NCI-H82 treated with DMSO at 0.1 percent for 48 hours (cell line): ENCODE measurements at regions not wholly inside any gene's neighbourhood (a gene's known extent, or its start where the extent isn't known, plus 50 kb on each side); places are given as distances from the start of the nearest gene placed in this dataset.
"Not testable (repeated sequence)": the region's sequence is repeated elsewhere in the genome, so short reads cannot be mapped to it uniquely, and the experiment has no call there.

Source experiments
- DNase-seq: peaks from one replicate; lab custom pipeline; 2025; ENCODE audit not compliant: unreplicated experiment; lab: John Stamatoyannopoulos, UW

GRCh38 chr7:32765185-32765584, 126.4 kb downstream of the KBTBD2 start:
- no peak for DNase-seq

- no peak for DNase-seq
Measured at GRCh38 chr7:32762925-32763293, 128.7 kb downstream of the KBTBD2 start.

- DNase-seq: not testable (repeated sequence)
Measured at GRCh38 chr7:32762206-32762924, 129.2 kb downstream of the KBTBD2 start.

- no peak for DNase-seq
Measured at GRCh38 chr7:32761451-32762205, 129.9 kb downstream of the KBTBD2 start.

GRCh38 chr7:32760755-32761154, 130.8 kb downstream of the KBTBD2 start:
- not testable (repeated sequence) for DNase-seq

- DNase-seq: not testable (repeated sequence)
Measured at GRCh38 chr7:32759859-32760258, 131.7 kb downstream of the KBTBD2 start.

GRCh38 chr7:32753872-32754271, 137.7 kb downstream of the KBTBD2 start:
- DNase-seq: not testable (repeated sequence)

- DNase-seq: not testable (repeated sequence)
Measured at GRCh38 chr7:32748337-32748736, 143.2 kb downstream of the KBTBD2 start.

GRCh38 chr7:32747443-32748148, 144.0 kb downstream of the KBTBD2 start:
- not testable (repeated sequence) for DNase-seq

- not testable (repeated sequence) for DNase-seq
Measured at GRCh38 chr7:32741853-32742476, 149.6 kb downstream of the KBTBD2 start.

GRCh38 chr7:32739749-32740148, 151.8 kb downstream of the KBTBD2 start:
- DNase-seq: not testable (repeated sequence)

- DNase-seq: not testable (repeated sequence)
Measured at GRCh38 chr7:32738390-32738789, 153.2 kb downstream of the KBTBD2 start.

- DNase-seq: not testable (repeated sequence)
Measured at GRCh38 chr7:32732767-32733166, 158.8 kb downstream of the KBTBD2 start.

- not testable (repeated sequence) for DNase-seq
Measured at GRCh38 chr7:32729335-32729675, 162.3 kb downstream of the KBTBD2 start.

GRCh38 chr7:32728412-32729334, 162.9 kb downstream of the KBTBD2 start:
- peak; percentile 40 for DNase-seq

- DNase-seq: not testable (repeated sequence)
Measured at GRCh38 chr7:32727483-32728411, 163.8 kb downstream of the KBTBD2 start.

- DNase-seq: not testable (repeated sequence)
Measured at GRCh38 chr7:32722837-32723236, 168.7 kb downstream of the KBTBD2 start.

- DNase-seq: no peak
Measured at GRCh38 chr7:32694182-32694581, 197.4 kb downstream of the KBTBD2 start.
